Kidney (tissue), 13 donors: ENCODE measurements at regions not wholly inside any gene's neighbourhood (a gene's known extent, or its start where the extent isn't known, plus 50 kb on each side); places are given as distances from the start of the nearest gene placed in this dataset.
"Not testable (repeated sequence)": the region's sequence is repeated elsewhere in the genome, so short reads cannot be mapped to it uniquely, and the experiment has no call there.

Source experiments
- DNase-seq, 5 donors: peaks; one replicate each; pipeline ENCODE4 v3.0.0-alpha.2; 2013 to 2020
- FAIRE-seq: peaks from 2 replicates; lab custom pipeline; 2012; peaks lifted over from hg19 to GRCh38; lab: Jason Lieb, UNC
- H3K27ac ChIP-seq, 2 donors: one replicate each; pipeline ENCODE4 v1.7.0; 2013; ENCODE audit warnings: low read depth in 2 of 2, low read length in 2 of 2, inconsistent platforms in 1 of 2
- H3K27me3 ChIP-seq: one replicate; pipeline ENCODE4 v1.7.1; 2013; ENCODE audit warnings: low read length, inconsistent platforms; ENCODE audit not compliant: control insufficient read depth, insufficient read depth
- H3K36me3 ChIP-seq, 3 donors: one replicate each; pipeline versions ENCODE4 v1.7.0 to v1.7.1; 2013; ENCODE audit warnings: low read length in 3 of 3, control low read depth in 1 of 3, inconsistent platforms in 1 of 3; ENCODE audit not compliant: insufficient read depth in 3 of 3, control insufficient read depth in 2 of 3
- H3K4me1 ChIP-seq, 3 donors: one replicate each; pipeline versions ENCODE4 v1.7.0 to v1.7.1; 2013; ENCODE audit warnings: low read length in 3 of 3, inconsistent platforms in 1 of 3, low read depth in 1 of 3; ENCODE audit not compliant: control insufficient read depth in 2 of 3, insufficient read depth in 2 of 3
- H3K4me3 ChIP-seq, 3 donors: one replicate each; pipeline versions ENCODE4 v1.7.0 to v1.8.1; 2013; ENCODE audit warnings: low read length in 3 of 3, control low read depth in 1 of 3, inconsistent platforms in 1 of 3
- H3K9ac ChIP-seq, 3 donors: one replicate each; pipeline versions ENCODE4 v1.7.0 to v1.7.1; 2013; ENCODE audit warnings: low read length in 3 of 3, control low read depth in 1 of 3, inconsistent platforms in 1 of 3
- H3K9me3 ChIP-seq, 3 donors: one replicate each; pipeline versions ENCODE4 v1.7.0 to v1.7.1; 2013; ENCODE audit warnings: low read length in 3 of 3, control low read depth in 1 of 3, inconsistent platforms in 1 of 3; ENCODE audit not compliant: control insufficient read depth in 2 of 3, insufficient read depth in 1 of 3
- intact Hi-C: fragments of 100-400 bp; cut with DNase I; formaldehyde crosslinking; loops from one replicate; pipeline ENCODE4 v1.11.1; 2022
- TF ChIP-seq, protein P1 (sequence below): IDR thresholded peaks from 3 replicates; pipeline ENCODE4 v1.5.1; 2012; ENCODE audit warnings: mild to moderate bottlenecking, moderate library complexity, borderline replicate concordance; ENCODE audit not compliant: insufficient read depth; ENCODE audit errors: extremely low read depth
- donor health status: control.
- donor health status: control.
- donor health status: control.
- donor health status: control.
- donor health status: control.
- donor health status: DM: yes; HTN: yes; CAD: no.
- donor health status: Normal renal cell carcinoma (clear cell type).

DNA sequence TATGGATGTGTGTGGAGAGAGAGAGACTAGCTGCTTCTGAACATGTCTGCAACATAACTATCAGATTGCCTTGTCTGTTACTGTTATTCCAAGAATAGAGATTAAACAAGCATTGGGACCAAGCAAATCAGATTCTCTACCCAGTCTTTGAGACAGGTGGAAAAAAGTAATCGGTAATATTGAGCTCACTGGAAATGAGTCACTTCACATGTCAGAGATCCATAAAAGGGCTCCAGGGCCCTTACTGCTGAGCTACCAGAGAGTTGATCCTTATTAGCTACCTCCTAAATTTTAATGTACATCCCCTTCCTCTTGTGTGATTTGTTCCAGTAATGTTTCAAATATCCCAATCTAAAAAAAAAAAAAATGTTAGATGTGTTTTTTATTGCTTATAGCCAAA is 2118.0 kb downstream of the PCDH9 start:
- Histone ChIP-seq H3K36me3 (no peaks in the 10 kb centered on the region), H3K27me3 (no peaks in the 10 kb centered on the region), H3K9ac (no peak overlapping the region), H3K27ac (no peak overlapping the region), H3K4me1 (no peaks in the 10 kb centered on the region), H3K4me3 (no peak overlapping the region), H3K9me3 (no peaks in the 10 kb centered on the region)
- no peak for FAIRE-seq
- TF ChIP-seq, protein P1, sequence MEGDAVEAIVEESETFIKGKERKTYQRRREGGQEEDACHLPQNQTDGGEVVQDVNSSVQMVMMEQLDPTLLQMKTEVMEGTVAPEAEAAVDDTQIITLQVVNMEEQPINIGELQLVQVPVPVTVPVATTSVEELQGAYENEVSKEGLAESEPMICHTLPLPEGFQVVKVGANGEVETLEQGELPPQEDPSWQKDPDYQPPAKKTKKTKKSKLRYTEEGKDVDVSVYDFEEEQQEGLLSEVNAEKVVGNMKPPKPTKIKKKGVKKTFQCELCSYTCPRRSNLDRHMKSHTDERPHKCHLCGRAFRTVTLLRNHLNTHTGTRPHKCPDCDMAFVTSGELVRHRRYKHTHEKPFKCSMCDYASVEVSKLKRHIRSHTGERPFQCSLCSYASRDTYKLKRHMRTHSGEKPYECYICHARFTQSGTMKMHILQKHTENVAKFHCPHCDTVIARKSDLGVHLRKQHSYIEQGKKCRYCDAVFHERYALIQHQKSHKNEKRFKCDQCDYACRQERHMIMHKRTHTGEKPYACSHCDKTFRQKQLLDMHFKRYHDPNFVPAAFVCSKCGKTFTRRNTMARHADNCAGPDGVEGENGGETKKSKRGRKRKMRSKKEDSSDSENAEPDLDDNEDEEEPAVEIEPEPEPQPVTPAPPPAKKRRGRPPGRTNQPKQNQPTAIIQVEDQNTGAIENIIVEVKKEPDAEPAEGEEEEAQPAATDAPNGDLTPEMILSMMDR, result no peak
- intact Hi-C loops, result no loop called here
- no peak for DNase-seq

DNA sequence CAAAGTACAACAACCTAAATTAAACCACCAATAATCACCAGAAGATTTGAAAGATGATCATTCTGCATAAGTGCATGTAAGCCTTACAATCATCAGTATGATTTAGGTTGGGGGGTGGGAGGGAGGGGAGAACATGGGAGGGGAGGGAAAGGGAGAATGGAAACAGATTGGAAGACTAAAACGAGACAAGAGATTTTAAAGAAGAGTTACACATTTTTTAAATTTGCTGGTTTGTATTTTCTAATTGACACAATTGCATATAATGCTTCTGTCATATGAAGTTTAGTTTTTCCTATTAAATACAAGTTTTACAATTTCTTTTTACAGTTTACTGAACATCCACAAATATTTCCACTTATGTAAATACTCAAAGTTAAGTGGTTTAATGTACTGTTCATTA is 2118.9 kb downstream of the PCDH9 start:
- no peaks in the 10 kb centered on the region for H3K4me1 ChIP-seq
- no peak overlapping the region for H3K27ac ChIP-seq
- DNase-seq, result no peak
- no peak for FAIRE-seq
- no peak overlapping the region for H3K9ac ChIP-seq
- no peaks in the 10 kb centered on the region for H3K9me3 ChIP-seq
- no peak overlapping the region for H3K4me3 ChIP-seq
- no peaks in the 10 kb centered on the region for H3K36me3 ChIP-seq
- H3K27me3 ChIP-seq, result no peaks in the 10 kb centered on the region
- TF ChIP-seq, protein P1, result no peak
- intact Hi-C loops, result no loop called here

DNA sequence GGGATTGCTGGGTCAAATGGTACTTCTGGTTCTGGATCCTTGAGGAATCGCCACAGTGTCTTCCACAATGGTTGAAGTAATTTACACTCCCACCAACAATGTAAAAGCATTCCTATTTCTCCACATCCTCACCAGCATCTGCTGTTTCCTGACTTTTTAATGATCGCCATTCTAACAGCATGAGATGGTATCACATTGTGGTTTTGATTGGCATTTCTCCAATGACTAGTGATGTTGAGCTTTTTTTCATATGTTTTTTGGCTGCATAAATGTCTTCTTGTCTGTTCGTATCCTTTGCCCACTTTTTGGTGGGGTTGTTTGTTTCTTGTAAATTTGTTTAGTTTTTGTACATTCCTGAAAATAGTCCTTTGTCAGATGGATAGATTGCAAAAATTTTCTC is 2125.7 kb downstream of the PCDH9 start:
- FAIRE-seq, intact Hi-C loops, H3K27ac ChIP-seq, H3K4me3 ChIP-seq, H3K9me3 ChIP-seq, DNase-seq, H3K9ac ChIP-seq, H3K36me3 ChIP-seq, H3K4me1 ChIP-seq, H3K27me3 ChIP-seq: not testable (repeated sequence)

DNA sequence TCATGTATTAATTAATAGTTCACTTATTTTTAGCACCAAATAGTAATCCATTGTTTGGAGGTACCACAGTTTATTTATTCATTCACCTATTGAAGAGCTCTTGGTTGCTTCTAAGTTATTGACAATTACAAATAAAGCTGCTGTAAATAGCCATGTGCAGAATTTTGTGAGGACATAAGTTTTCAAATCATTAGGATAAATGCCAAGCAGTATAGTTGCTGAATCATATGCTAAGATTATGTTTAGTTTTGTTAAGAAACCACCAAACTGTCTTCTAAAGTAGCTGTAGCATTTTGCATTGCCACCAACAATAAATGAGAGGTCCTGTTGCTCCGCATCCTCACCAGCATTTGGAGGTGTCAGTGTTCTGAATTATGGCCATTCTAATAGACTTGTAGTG is 2126.8 kb downstream of the PCDH9 start:
- FAIRE-seq (no peak), DNase-seq (no peak)
- TF ChIP-seq, protein P1, result no peak
- H3K36me3 ChIP-seq, result no peaks in the 10 kb centered on the region
- intact Hi-C loops, result no loop called here
- no peaks in the 10 kb centered on the region for H3K9me3 ChIP-seq
- no peak overlapping the region for H3K9ac ChIP-seq
- no peak overlapping the region for H3K27ac ChIP-seq
- no peaks in the 10 kb centered on the region for H3K27me3 ChIP-seq
- no peaks in the 10 kb centered on the region for H3K4me1 ChIP-seq
- H3K4me3 ChIP-seq, result no peak overlapping the region
